MCF 10A (cell line): ENCODE measurements at regions not wholly inside any gene's neighbourhood (a gene's known extent, or its start where the extent isn't known, plus 50 kb on each side); places are given as distances from the start of the nearest gene placed in this dataset.

Experiments used
- BruUV-seq: library from RNA; stranded (reverse); fragments of 400-500 nt; replicated peaks from 2 replicates; lab custom pipeline; 2021; lab: Mats Ljungman, UMichigan
- CTCF ChIA-PET: fragments of 300-600 bp; sonication (Branson Sonifier 250); formaldehyde crosslinking; extraction: SDS; loops from one replicate; lab custom pipeline; 2021; ENCODE audit warnings: antibody characterized with exemption, inconsistent platforms; lab: Yijun Ruan, JAX
- POLR2A ChIA-PET: fragments of 300-600, 350-650 bp; sonication (Branson Sonifier 250); formaldehyde crosslinking; extraction: SDS; loops from one replicate; lab custom pipeline; 2020; ENCODE audit warnings: antibody characterized with exemption, inconsistent platforms; lab: Yijun Ruan, JAX
- DNase-seq: peaks from one replicate; pipeline ENCODE4 v3.0.0-alpha.2; 2018; ENCODE audit not compliant: unreplicated experiment
- H3K27ac Mint-ChIP-seq: one replicate; pipeline ENCODE4 v1.8.0; 2022; ENCODE audit warnings: mild to moderate bottlenecking, low read depth, mixed read lengths; ENCODE audit not compliant: unreplicated experiment
- H3K27me3 Mint-ChIP-seq: one replicate; pipeline ENCODE4 v1.8.0; 2022; ENCODE audit warnings: mixed read lengths; ENCODE audit not compliant: insufficient read depth, unreplicated experiment
- H3K36me3 Mint-ChIP-seq: one replicate; pipeline ENCODE4 v1.8.0; 2022; ENCODE audit warnings: mild to moderate bottlenecking, moderate library complexity, mixed read lengths; ENCODE audit not compliant: insufficient read depth, unreplicated experiment
- H3K4me1 Mint-ChIP-seq: one replicate; pipeline ENCODE4 v1.8.0; 2022; ENCODE audit warnings: mixed read lengths; ENCODE audit not compliant: insufficient read depth, unreplicated experiment
- H3K4me3 Mint-ChIP-seq: one replicate; pipeline ENCODE4 v1.8.0; 2022; ENCODE audit warnings: mild to moderate bottlenecking, moderate library complexity, mixed read lengths; ENCODE audit not compliant: unreplicated experiment
- H3K9me3 Mint-ChIP-seq: one replicate; pipeline ENCODE4 v1.8.0; 2022; ENCODE audit warnings: mixed read lengths; ENCODE audit not compliant: unreplicated experiment
- CTCF ChIP-seq: fragments of 200-600 bp; IDR thresholded peaks from one replicate; pipeline ENCODE4 v1.8.0; 2022; ENCODE audit warnings: antibody characterized with exemption, mild to moderate bottlenecking; ENCODE audit not compliant: unreplicated experiment
- intact Hi-C: fragments of 100-400 bp; cut with micrococcal nuclease; formaldehyde crosslinking; loops from 2 replicates; pipeline ENCODE4 v1.14.1; 2022

DNA sequence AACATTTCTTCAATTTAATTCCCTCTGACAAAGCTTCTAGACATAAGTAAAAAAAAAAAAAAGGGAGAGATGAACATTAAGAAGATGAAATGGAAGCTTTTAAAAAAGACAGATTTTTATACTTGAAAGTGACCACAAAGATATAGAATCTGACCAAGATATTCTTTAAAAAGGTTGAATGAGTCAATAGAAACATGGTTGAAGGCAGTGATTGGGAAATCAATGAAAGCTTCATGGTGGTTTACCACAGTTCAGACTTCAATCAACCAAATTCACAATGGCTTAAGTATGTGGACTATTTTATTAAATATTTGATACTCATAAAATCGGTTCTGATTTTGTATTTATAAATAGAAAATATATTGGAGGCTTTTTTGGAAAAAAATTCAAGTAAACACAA lies 248.4 kb upstream of the HSF2 start:
- Mint-ChIP-seq H3K36me3 (no peaks in the 10 kb centered on the region), H3K4me3 (no peak overlapping the region), H3K27ac (no peak overlapping the region), H3K9me3 (no peaks in the 10 kb centered on the region), H3K4me1 (no peaks in the 10 kb centered on the region), H3K27me3 (peaks cover 73% of the 10 kb centered on the region)
- POLR2A ChIA-PET, result interaction anchor here (0.7 kb wide), 1 partner anchor 111 kb away, joined by 3 read pairs; no protein-coding TSS in a partner anchor
- TF ChIP-seq CTCF, result no peak
- BruUV-seq, result no TSS peak
- intact Hi-C loops, result no loop called here
- CTCF ChIA-PET, result interaction anchor here (0.6 kb wide), 2 partner anchors 36 to 787 kb away, joined by 4 to 7 read pairs; no protein-coding TSS in a partner anchor
- no peak for DNase-seq

DNA sequence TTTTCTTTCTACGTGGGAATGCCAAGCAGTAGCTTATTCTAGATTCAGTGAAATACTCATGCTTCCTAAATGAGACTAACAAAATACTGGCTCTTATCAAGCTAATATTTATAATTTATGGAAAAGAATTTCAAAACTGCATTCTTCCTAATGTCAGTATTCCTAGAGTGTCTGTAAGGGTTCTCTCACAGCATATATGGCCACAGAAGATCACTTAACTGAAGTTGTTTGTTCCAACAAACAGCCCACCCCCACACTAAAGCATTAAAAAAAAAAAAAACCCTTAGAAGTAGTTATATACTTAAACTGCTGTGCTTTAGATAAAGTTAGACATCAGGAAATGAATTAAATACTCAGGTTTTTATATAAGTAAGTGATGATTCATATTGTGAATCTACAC lies 247.7 kb upstream of the HSF2 start:
- ChIA-PET CTCF (no interaction called here), POLR2A (no interaction called here)
- Mint-ChIP-seq H3K27ac (no peak overlapping the region), H3K4me3 (no peak overlapping the region), H3K9me3 (no peaks in the 10 kb centered on the region), H3K27me3 (peaks cover 71% of the 10 kb centered on the region), H3K36me3 (no peaks in the 10 kb centered on the region), H3K4me1 (no peaks in the 10 kb centered on the region)
- TF ChIP-seq CTCF, result no peak
- no peak for DNase-seq
- no TSS peak for BruUV-seq
- intact Hi-C loops, result no loop called here

DNA sequence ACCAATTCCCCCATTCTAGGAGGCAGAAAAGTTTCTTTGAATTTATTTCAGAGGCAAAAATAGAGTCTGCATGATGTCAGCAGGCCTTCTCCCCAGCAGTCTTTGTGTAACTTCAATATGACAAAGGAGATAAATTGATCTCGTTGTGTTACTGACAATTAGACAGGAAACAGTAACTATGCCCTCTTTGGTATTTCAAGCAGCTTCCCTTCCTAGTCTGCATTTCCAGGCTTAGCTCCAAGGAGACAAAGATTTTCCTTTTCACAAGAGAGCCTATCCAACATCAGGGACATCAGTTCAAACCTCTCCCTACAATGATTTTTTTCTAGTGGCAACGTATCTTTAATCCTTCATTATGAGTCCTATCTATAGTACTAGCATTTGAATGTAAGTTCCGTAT lies 245.9 kb upstream of the HSF2 start:
- DNase-seq, result no peak
- H3K27me3 Mint-ChIP-seq, result peaks cover 53% of the 10 kb centered on the region
- BruUV-seq, result no TSS peak
- no peaks in the 10 kb centered on the region for H3K36me3 Mint-ChIP-seq
- intact Hi-C loops, result no loop called here
- ChIA-PET CTCF (no interaction called here), POLR2A (no interaction called here)
- no peak overlapping the region for H3K4me3 Mint-ChIP-seq
- H3K27ac Mint-ChIP-seq, result no peak overlapping the region
- no peaks in the 10 kb centered on the region for H3K4me1 Mint-ChIP-seq
- TF ChIP-seq CTCF, result no peak
- H3K9me3 Mint-ChIP-seq, result no peaks in the 10 kb centered on the region

DNA sequence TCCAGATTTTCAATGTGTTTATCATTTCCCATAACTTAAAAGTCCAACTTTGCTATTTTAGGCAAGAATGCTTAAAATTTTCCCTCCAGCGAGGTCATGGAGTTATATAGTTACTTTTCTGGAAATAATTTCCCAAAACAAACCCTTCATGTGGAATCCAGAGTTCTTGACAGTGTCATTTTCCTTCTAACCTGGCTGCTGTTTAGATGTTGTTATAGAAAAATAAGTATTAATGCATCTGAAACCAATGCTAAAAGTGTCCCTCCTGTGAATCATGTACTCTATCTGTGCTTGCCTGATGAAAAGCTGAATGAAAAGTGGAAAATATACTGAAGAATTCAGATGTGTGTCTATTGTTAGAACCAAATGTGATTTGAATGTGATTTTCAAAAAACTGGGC lies 245.3 kb upstream of the HSF2 start:
- BruUV-seq, result no TSS peak
- H3K27me3 Mint-ChIP-seq, result peaks cover 48% of the 10 kb centered on the region
- H3K9me3 Mint-ChIP-seq, result no peaks in the 10 kb centered on the region
- H3K36me3 Mint-ChIP-seq, result no peaks in the 10 kb centered on the region
- no peak overlapping the region for H3K27ac Mint-ChIP-seq
- ChIA-PET CTCF (interaction anchor here (0.6 kb wide), 1 partner anchor 38 kb away, joined by 4 read pairs; no protein-coding TSS in a partner anchor), POLR2A (no interaction called here)
- no peak for TF ChIP-seq CTCF
- intact Hi-C loops, result no loop called here
- H3K4me1 Mint-ChIP-seq, result no peaks in the 10 kb centered on the region
- DNase-seq, result no peak
- H3K4me3 Mint-ChIP-seq, result no peak overlapping the region
